Mesenchymal stem cell (in vitro differentiated cells and primary cell): ENCODE measurements at regions not wholly inside any gene's neighbourhood (a gene's known extent, or its start where the extent isn't known, plus 50 kb on each side); places are given as distances from the start of the nearest gene placed in this dataset.
"Not testable (repeated sequence)": the region's sequence is repeated elsewhere in the genome, so short reads cannot be mapped to it uniquely, and the experiment has no call there.

Experiments
- DNase-seq: peaks from one replicate; pipeline ENCODE4 v3.0.0-alpha.2; 2013
- H2AFZ ChIP-seq: one replicate; pipeline ENCODE4 v1.6.1; 2013; ENCODE audit warnings: low read depth, mild to moderate bottlenecking, control low read depth, inconsistent platforms, low read length, moderate library complexity
- H2AK5ac ChIP-seq: 2 replicates; pipeline ENCODE4 v1.6.1; 2013; ENCODE audit warnings: low read length, moderate library complexity, mild to moderate bottlenecking, inconsistent platforms; ENCODE audit not compliant: severe bottlenecking
- H2BK120ac ChIP-seq: one replicate; pipeline ENCODE4 v1.6.1; 2013; ENCODE audit warnings: low read depth, mild to moderate bottlenecking, inconsistent platforms, low read length, moderate library complexity
- H2BK12ac ChIP-seq, 2 experiments: one replicate each; pipeline ENCODE4 v1.6.1; 2013; ENCODE audit warnings: inconsistent platforms in 2 of 2, low read length in 2 of 2, mild to moderate bottlenecking in 2 of 2, moderate library complexity in 2 of 2, control low read depth in 1 of 2
- H2BK15ac ChIP-seq: one replicate; pipeline ENCODE4 v1.6.1; 2013; ENCODE audit warnings: mild to moderate bottlenecking, low read depth, inconsistent platforms; ENCODE audit not compliant: poor library complexity, severe bottlenecking
- H2BK5ac ChIP-seq: 2 replicates; pipeline ENCODE4 v1.6.1; 2013; ENCODE audit warnings: low read depth, mild to moderate bottlenecking, low read length, control low read depth, inconsistent platforms; ENCODE audit not compliant: poor library complexity, severe bottlenecking
- H3K14ac ChIP-seq, 2 experiments: one replicate each; pipeline ENCODE4 v1.6.1; 2013; ENCODE audit warnings: inconsistent platforms in 2 of 2, low read length in 2 of 2, control low read depth in 1 of 2, mild to moderate bottlenecking in 1 of 2, moderate library complexity in 1 of 2
- H3K18ac ChIP-seq, 2 experiments: one replicate each; pipeline ENCODE4 v1.6.1; 2013; ENCODE audit warnings: inconsistent platforms in 2 of 2, low read length in 2 of 2, control low read depth in 1 of 2, low read depth in 1 of 2, mild to moderate bottlenecking in 1 of 2
- H3K23ac ChIP-seq, 2 experiments: one replicate each; pipeline ENCODE4 v1.6.1; 2013; ENCODE audit warnings: inconsistent platforms in 2 of 2, low read length in 2 of 2, mild to moderate bottlenecking in 2 of 2, moderate library complexity in 2 of 2, control low read depth in 1 of 2
- H3K27ac ChIP-seq: 2 replicates; pipeline ENCODE4 v1.5.1; 2013; ENCODE audit warnings: mild to moderate bottlenecking, moderate library complexity, low read length, control low read depth, inconsistent platforms; ENCODE audit not compliant: poor library complexity, severe bottlenecking
- H3K27me3 ChIP-seq, 2 experiments: 2 replicates each; pipeline versions ENCODE4 v1.6.1 to v1.7.0; 2013; ENCODE audit warnings: low read length in 2 of 2, mild to moderate bottlenecking in 2 of 2, moderate library complexity in 2 of 2, control low read depth in 1 of 2, inconsistent platforms in 1 of 2; ENCODE audit not compliant: control insufficient read depth in 1 of 2, insufficient read depth in 1 of 2
- H3K36me3 ChIP-seq, 2 experiments: 2 replicates each; pipeline versions ENCODE4 v1.6.1 to v1.7.0; 2013; ENCODE audit warnings: low read length in 2 of 2, control low read depth in 1 of 2, inconsistent platforms in 1 of 2, low read depth in 1 of 2, mild to moderate bottlenecking in 1 of 2; ENCODE audit not compliant: insufficient read depth in 2 of 2, control insufficient read depth in 1 of 2
- H3K4ac ChIP-seq, 2 experiments: one replicate each; pipeline ENCODE4 v1.6.1; 2013; ENCODE audit warnings: inconsistent platforms in 2 of 2, low read length in 2 of 2, mild to moderate bottlenecking in 2 of 2, moderate library complexity in 2 of 2, control low read depth in 1 of 2, low read depth in 1 of 2
- H3K4me1 ChIP-seq: 2 replicates; pipeline ENCODE4 v1.6.1; 2013; ENCODE audit warnings: low read depth, low read length, control low read depth; ENCODE audit not compliant: control insufficient read depth, insufficient read depth
- H3K4me2 ChIP-seq: 2 replicates; pipeline ENCODE4 v1.6.1; 2013; ENCODE audit warnings: low read length, mild to moderate bottlenecking, inconsistent platforms; ENCODE audit not compliant: poor library complexity, severe bottlenecking
- H3K4me3 ChIP-seq, 2 experiments: 2 replicates each; pipeline versions ENCODE4 v1.5.1 to v1.7.0; 2013; ENCODE audit warnings: low read length in 2 of 2, mild to moderate bottlenecking in 2 of 2, control low read depth in 1 of 2, low read depth in 1 of 2; ENCODE audit not compliant: insufficient read depth in 1 of 2
- H3K79me1 ChIP-seq: replicated peaks from 2 replicates; pipeline ENCODE4 v1.6.1; 2013; ENCODE audit warnings: mild to moderate bottlenecking, control low read depth, low read length, inconsistent platforms; ENCODE audit not compliant: poor library complexity, severe bottlenecking
- H3K9ac ChIP-seq: 2 replicates; pipeline ENCODE4 v1.7.0; 2013; ENCODE audit warnings: mild to moderate bottlenecking, low read length, moderate library complexity
- H3K9me3 ChIP-seq: 2 replicates; pipeline ENCODE4 v1.7.0; 2013; ENCODE audit warnings: mild to moderate bottlenecking, low read length; ENCODE audit not compliant: control insufficient read depth
- H4K8ac ChIP-seq: one replicate; pipeline ENCODE4 v1.6.1; 2013; ENCODE audit warnings: inconsistent platforms, mild to moderate bottlenecking, low read length, moderate library complexity
- H4K91ac ChIP-seq: one replicate; pipeline ENCODE4 v1.6.1; 2013; ENCODE audit warnings: mild to moderate bottlenecking, low read length, inconsistent platforms
- WGBS: methylation state at CpG from one replicate; pipeline ENCODE4 v1.1.7; 2013; ENCODE audit warnings: mixed read lengths; 5-methylcytosine and 5-hydroxymethylcytosine counted together

- H3K23ac ChIP-seq, H3K9ac ChIP-seq, H3K9me3 ChIP-seq, H3K4me1 ChIP-seq, DNase-seq, H2AK5ac ChIP-seq, H3K14ac ChIP-seq, H3K4me3 ChIP-seq, H3K18ac ChIP-seq, H4K91ac ChIP-seq, H3K27me3 ChIP-seq, H2BK12ac ChIP-seq, H3K4me2 ChIP-seq, H4K8ac ChIP-seq, H3K79me1 ChIP-seq, H2BK5ac ChIP-seq, H3K36me3 ChIP-seq, H2BK15ac ChIP-seq, H3K4ac ChIP-seq, H2AFZ ChIP-seq, H3K27ac ChIP-seq, H2BK120ac ChIP-seq: not testable (repeated sequence)
- whole genome bisulfite sequencing, result 74% methylated on average over 7 of the region's 8 CpGs
Observed at GRCh38 chr4:49235413-49236160, 249.5 kb downstream of the CWH43 start.

GRCh38 chr4:49236474-49236873 lies 250.4 kb downstream of the CWH43 start:
- not testable (repeated sequence) for H3K27me3 ChIP-seq, H3K4ac ChIP-seq, H3K4me1 ChIP-seq, H3K79me1 ChIP-seq, H2BK5ac ChIP-seq, H3K18ac ChIP-seq, H4K91ac ChIP-seq, H2AFZ ChIP-seq, H3K23ac ChIP-seq, H3K14ac ChIP-seq, H2BK15ac ChIP-seq, H3K36me3 ChIP-seq, H2AK5ac ChIP-seq, H3K4me3 ChIP-seq, H3K4me2 ChIP-seq, H2BK12ac ChIP-seq, H2BK120ac ChIP-seq, H3K27ac ChIP-seq, H3K9me3 ChIP-seq, H4K8ac ChIP-seq, DNase-seq, H3K9ac ChIP-seq
- 19% methylated on average over 1 of the region's 3 CpGs for WGBS

GRCh38 chr4:49241295-49241694 lies 255.2 kb downstream of the CWH43 start:
- not testable (repeated sequence) for H2BK5ac ChIP-seq, H3K4me3 ChIP-seq, H2AK5ac ChIP-seq, H3K9ac ChIP-seq, H3K4me1 ChIP-seq, DNase-seq, H2BK120ac ChIP-seq, H4K91ac ChIP-seq, H3K4ac ChIP-seq, H3K18ac ChIP-seq, H3K4me2 ChIP-seq, H4K8ac ChIP-seq, H3K9me3 ChIP-seq, H3K79me1 ChIP-seq, H2BK12ac ChIP-seq, H3K27me3 ChIP-seq, H3K36me3 ChIP-seq, H3K14ac ChIP-seq, H2BK15ac ChIP-seq, H2AFZ ChIP-seq, H3K27ac ChIP-seq, H3K23ac ChIP-seq
- WGBS, result no CpG with 5 or more reads among the region's 2 CpGs

- not testable (repeated sequence) for H3K4me1 ChIP-seq, H3K23ac ChIP-seq, H2BK120ac ChIP-seq, H3K14ac ChIP-seq, H3K4me2 ChIP-seq, H2BK5ac ChIP-seq, H2AK5ac ChIP-seq, H3K4ac ChIP-seq, H3K79me1 ChIP-seq, H3K27ac ChIP-seq, H3K36me3 ChIP-seq, H4K91ac ChIP-seq, H3K18ac ChIP-seq, H2BK15ac ChIP-seq, H3K4me3 ChIP-seq, H2AFZ ChIP-seq, H2BK12ac ChIP-seq, DNase-seq, H4K8ac ChIP-seq, H3K27me3 ChIP-seq, H3K9ac ChIP-seq, H3K9me3 ChIP-seq
- WGBS, result 57% methylated on average over 2 of the region's 2 CpGs
Observed at GRCh38 chr4:49262786-49263185, 276.7 kb downstream of the CWH43 start.
